KMS-11 (cell line): ENCODE measurements at regions not wholly inside any gene's neighbourhood (a gene's known extent, or its start where the extent isn't known, plus 50 kb on each side); places are given as distances from the start of the nearest gene placed in this dataset.

ENCODE experiments used
- H2AFZ ChIP-seq: fragments of 200-600 bp; sonication (generic); 2 replicates; pipeline ENCODE4 v1.6.1; 2016; ENCODE audit warnings: antibody characterized with exemption, mixed run types, low read depth
- H3K27ac ChIP-seq: fragments of 200-600 bp; sonication (generic); 2 replicates; pipeline ENCODE4 v1.6.1; 2016; ENCODE audit warnings: mild to moderate bottlenecking, mixed run types
- H3K27me3 ChIP-seq: fragments of 200-600 bp; sonication (generic); 2 replicates; pipeline ENCODE4 v1.6.1; 2017; ENCODE audit warnings: mild to moderate bottlenecking, low read depth, mixed run types, moderate library complexity; ENCODE audit not compliant: insufficient read depth
- H3K36me3 ChIP-seq: fragments of 200-600 bp; sonication (generic); 2 replicates; pipeline ENCODE4 v1.6.1; 2017; ENCODE audit warnings: mild to moderate bottlenecking, mixed run types; ENCODE audit not compliant: insufficient read depth
- H3K4me1 ChIP-seq: fragments of 200-600 bp; sonication (generic); 2 replicates; pipeline ENCODE4 v1.6.1; 2016; ENCODE audit warnings: mild to moderate bottlenecking, low read depth, mixed run types; ENCODE audit not compliant: poor library complexity, severe bottlenecking
- H3K4me2 ChIP-seq: fragments of 200-600 bp; sonication (generic); 2 replicates; pipeline ENCODE4 v1.7.0; 2016; ENCODE audit warnings: mild to moderate bottlenecking, mixed run types
- H3K4me3 ChIP-seq: fragments of 200-600 bp; sonication (generic); IDR thresholded peaks from 2 replicates; pipeline ENCODE4 v1.6.1; 2017; ENCODE audit warnings: low read depth, low read length, mixed read lengths; ENCODE audit not compliant: insufficient read depth
- H3K79me2 ChIP-seq: fragments of 200-600 bp; sonication (generic); 2 replicates; pipeline ENCODE4 v1.6.1; 2016; ENCODE audit warnings: low read depth, mixed run types; ENCODE audit not compliant: insufficient read depth
- H3K9ac ChIP-seq: fragments of 200-600 bp; sonication (generic); 2 replicates; pipeline ENCODE4 v1.6.1; 2016; ENCODE audit warnings: mild to moderate bottlenecking, mixed run types
- H4K20me1 ChIP-seq: fragments of 200-600 bp; sonication (generic); 2 replicates; pipeline ENCODE4 v1.6.1; 2016; ENCODE audit warnings: mild to moderate bottlenecking, mixed run types; ENCODE audit not compliant: insufficient read depth
- CTCF ChIP-seq: fragments of 200-600 bp; sonication (generic); conservative IDR thresholded peaks from 2 replicates; pipeline ENCODE4 v1.6.1; 2017; ENCODE audit warnings: low read depth, mild to moderate bottlenecking, antibody characterized with exemption, low read length, moderate library complexity, mixed read lengths

GRCh38 chr2:168365094-168365621 lies 90.9 kb upstream of the CERS6 start:
- Histone ChIP-seq H3K4me2 (no peak overlapping the region), H3K27me3 (no peaks in the 10 kb centered on the region), H3K4me3 (no peak overlapping the region), H4K20me1 (no peaks in the 10 kb centered on the region), H3K36me3 (no peaks in the 10 kb centered on the region), H3K9ac (no peak overlapping the region), H3K4me1 (no peaks in the 10 kb centered on the region), H3K79me2 (no peaks in the 10 kb centered on the region), H3K27ac (no peak overlapping the region), H2AFZ (no peak overlapping the region)
- no peak for TF ChIP-seq CTCF

- no peak overlapping the region for H3K4me2 ChIP-seq
- no peak overlapping the region for H2AFZ ChIP-seq
- TF ChIP-seq CTCF = no peak
- no peak overlapping the region for H3K27ac ChIP-seq
- H3K36me3 ChIP-seq = no peaks in the 10 kb centered on the region
- H3K27me3 ChIP-seq = no peaks in the 10 kb centered on the region
- peaks cover 13% of the 10 kb centered on the region for H3K4me1 ChIP-seq
- H4K20me1 ChIP-seq = no peaks in the 10 kb centered on the region
- no peak overlapping the region for H3K9ac ChIP-seq
- H3K4me3 ChIP-seq = no peak overlapping the region
- no peaks in the 10 kb centered on the region for H3K79me2 ChIP-seq
These were observed 87.0 kb upstream of the CERS6 start for GRCh38 chr2:168369031-168369430.

DNA sequence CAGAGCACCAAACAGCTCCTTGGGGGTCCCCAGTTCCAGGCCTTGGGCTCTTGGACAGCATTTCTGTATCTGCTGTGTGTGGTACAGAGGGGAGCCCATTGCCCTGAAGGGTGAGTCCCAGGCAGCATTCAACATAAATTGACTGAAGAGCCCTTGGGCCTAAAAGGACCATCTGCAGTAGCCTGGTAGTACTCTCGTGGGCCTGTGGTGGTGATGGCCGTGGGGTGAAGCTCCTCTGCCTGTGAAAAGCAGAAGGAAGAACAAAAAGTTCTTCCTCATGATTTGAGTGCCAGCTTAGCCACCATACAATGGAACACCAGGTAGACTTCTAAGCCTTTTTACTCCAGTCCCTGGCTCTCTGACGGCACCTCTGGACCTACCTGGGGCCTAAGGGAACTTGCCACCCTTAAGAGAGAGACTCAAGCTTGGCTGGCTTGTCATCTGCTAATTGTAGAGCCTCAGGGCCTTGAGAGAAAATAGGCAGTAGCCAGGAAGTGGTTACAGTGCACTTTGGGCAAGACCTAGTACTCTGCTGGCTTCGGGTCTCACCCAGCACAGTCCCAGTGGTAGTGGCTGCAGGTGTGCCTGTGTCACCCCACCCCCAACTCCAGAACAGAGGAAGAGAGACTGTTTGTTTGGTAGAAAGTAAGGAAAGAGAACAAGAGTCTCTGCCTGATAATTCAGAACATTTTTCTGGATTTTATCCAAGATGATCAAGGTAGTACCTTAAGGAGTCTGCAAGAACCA lies 84.6 kb upstream of the CERS6 start:
- H3K4me3 ChIP-seq = no peak overlapping the region
- H4K20me1 ChIP-seq = no peaks in the 10 kb centered on the region
- H3K4me2 ChIP-seq = peak overlapping the region; percentile 33; the same call in 1 of the 2 replicates
- peak overlapping the region; percentile 14; the same call in 1 of the 2 replicates for H3K27ac ChIP-seq
- no peaks in the 10 kb centered on the region for H3K79me2 ChIP-seq
- peaks cover 13% of the 10 kb centered on the region for H3K4me1 ChIP-seq
- no peak for TF ChIP-seq CTCF
- H3K9ac ChIP-seq = no peak overlapping the region
- no peaks in the 10 kb centered on the region for H3K27me3 ChIP-seq
- peak overlapping the region; percentile 63 for H2AFZ ChIP-seq
- no peaks in the 10 kb centered on the region for H3K36me3 ChIP-seq

GRCh38 chr2:168373468-168373867 lies 82.6 kb upstream of the CERS6 start:
- H4K20me1 ChIP-seq = no peaks in the 10 kb centered on the region
- no peak overlapping the region for H3K9ac ChIP-seq
- no peaks in the 10 kb centered on the region for H3K79me2 ChIP-seq
- H3K27ac ChIP-seq = no peak overlapping the region
- no peaks in the 10 kb centered on the region for H3K27me3 ChIP-seq
- H3K4me3 ChIP-seq = no peak overlapping the region
- H3K4me1 ChIP-seq = peaks cover 13% of the 10 kb centered on the region
- no peaks in the 10 kb centered on the region for H3K36me3 ChIP-seq
- H3K4me2 ChIP-seq = no peak overlapping the region
- H2AFZ ChIP-seq = no peak overlapping the region
- no peak for TF ChIP-seq CTCF
